ENCODE measurements at regions not wholly inside any gene's neighbourhood (a gene's known extent, or its start where the extent isn't known, plus 50 kb on each side); places are given as distances from the start of the nearest gene placed in this dataset.

DNA sequence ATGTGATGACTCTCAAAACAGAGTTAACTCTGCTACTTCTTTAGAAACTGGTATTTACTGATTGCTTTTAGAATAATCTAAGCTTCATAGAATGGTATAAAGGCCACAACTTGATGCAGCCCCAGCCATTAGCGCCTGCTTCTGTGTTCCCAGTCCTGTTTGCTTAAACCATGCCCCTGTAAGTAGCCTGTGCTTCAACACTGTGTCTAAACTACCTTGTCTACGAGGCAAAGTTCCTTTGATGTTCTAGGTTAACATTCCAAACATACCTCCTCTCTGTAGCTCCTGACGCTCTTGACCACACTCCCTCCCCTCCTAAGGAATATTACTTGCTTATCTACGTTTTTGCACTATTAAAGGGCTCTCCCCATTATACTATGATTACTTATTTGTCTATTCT is 352.5 kb upstream of the ADGRL3 start:
- no peak for TF ChIP-seq EZH2phosphoT487 (IDR thresholded peaks at IDR 0.05; ENCODE audit: unreplicated experiment)
- TF ChIP-seq, protein P1, sequence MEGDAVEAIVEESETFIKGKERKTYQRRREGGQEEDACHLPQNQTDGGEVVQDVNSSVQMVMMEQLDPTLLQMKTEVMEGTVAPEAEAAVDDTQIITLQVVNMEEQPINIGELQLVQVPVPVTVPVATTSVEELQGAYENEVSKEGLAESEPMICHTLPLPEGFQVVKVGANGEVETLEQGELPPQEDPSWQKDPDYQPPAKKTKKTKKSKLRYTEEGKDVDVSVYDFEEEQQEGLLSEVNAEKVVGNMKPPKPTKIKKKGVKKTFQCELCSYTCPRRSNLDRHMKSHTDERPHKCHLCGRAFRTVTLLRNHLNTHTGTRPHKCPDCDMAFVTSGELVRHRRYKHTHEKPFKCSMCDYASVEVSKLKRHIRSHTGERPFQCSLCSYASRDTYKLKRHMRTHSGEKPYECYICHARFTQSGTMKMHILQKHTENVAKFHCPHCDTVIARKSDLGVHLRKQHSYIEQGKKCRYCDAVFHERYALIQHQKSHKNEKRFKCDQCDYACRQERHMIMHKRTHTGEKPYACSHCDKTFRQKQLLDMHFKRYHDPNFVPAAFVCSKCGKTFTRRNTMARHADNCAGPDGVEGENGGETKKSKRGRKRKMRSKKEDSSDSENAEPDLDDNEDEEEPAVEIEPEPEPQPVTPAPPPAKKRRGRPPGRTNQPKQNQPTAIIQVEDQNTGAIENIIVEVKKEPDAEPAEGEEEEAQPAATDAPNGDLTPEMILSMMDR (conservative IDR thresholded peaks at IDR 0.05; ENCODE audit: low read depth in 2 of 2) = no peak
- TF ChIP-seq EZH2 (IDR thresholded peaks at IDR 0.05; ENCODE audit: low read depth, unreplicated experiment) = no peak
- TF ChIP-seq, protein P2, sequence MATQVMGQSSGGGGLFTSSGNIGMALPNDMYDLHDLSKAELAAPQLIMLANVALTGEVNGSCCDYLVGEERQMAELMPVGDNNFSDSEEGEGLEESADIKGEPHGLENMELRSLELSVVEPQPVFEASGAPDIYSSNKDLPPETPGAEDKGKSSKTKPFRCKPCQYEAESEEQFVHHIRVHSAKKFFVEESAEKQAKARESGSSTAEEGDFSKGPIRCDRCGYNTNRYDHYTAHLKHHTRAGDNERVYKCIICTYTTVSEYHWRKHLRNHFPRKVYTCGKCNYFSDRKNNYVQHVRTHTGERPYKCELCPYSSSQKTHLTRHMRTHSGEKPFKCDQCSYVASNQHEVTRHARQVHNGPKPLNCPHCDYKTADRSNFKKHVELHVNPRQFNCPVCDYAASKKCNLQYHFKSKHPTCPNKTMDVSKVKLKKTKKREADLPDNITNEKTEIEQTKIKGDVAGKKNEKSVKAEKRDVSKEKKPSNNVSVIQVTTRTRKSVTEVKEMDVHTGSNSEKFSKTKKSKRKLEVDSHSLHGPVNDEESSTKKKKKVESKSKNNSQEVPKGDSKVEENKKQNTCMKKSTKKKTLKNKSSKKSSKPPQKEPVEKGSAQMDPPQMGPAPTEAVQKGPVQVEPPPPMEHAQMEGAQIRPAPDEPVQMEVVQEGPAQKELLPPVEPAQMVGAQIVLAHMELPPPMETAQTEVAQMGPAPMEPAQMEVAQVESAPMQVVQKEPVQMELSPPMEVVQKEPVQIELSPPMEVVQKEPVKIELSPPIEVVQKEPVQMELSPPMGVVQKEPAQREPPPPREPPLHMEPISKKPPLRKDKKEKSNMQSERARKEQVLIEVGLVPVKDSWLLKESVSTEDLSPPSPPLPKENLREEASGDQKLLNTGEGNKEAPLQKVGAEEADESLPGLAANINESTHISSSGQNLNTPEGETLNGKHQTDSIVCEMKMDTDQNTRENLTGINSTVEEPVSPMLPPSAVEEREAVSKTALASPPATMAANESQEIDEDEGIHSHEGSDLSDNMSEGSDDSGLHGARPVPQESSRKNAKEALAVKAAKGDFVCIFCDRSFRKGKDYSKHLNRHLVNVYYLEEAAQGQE (IDR thresholded peaks at IDR 0.05; ENCODE audit: unreplicated experiment) = no peak
- TF ChIP-seq POLR2AphosphoS5 (IDR thresholded peaks at IDR 0.05; ENCODE audit: low read depth) = no peak
- TF ChIP-seq, protein P3, sequence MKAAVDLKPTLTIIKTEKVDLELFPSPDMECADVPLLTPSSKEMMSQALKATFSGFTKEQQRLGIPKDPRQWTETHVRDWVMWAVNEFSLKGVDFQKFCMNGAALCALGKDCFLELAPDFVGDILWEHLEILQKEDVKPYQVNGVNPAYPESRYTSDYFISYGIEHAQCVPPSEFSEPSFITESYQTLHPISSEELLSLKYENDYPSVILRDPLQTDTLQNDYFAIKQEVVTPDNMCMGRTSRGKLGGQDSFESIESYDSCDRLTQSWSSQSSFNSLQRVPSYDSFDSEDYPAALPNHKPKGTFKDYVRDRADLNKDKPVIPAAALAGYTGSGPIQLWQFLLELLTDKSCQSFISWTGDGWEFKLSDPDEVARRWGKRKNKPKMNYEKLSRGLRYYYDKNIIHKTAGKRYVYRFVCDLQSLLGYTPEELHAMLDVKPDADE (IDR thresholded peaks at IDR 0.05) = no peak
- no peak for TF ChIP-seq ZNF331 (CRISPR knock-in tag; IDR thresholded peaks at IDR 0.05; ENCODE audit: low read depth)
- no peak for TF ChIP-seq ZNF114 (CRISPR knock-in tag; IDR thresholded peaks at IDR 0.05)
- no peak for TF ChIP-seq JUNB (IDR thresholded peaks at IDR 0.05; ENCODE audit: unreplicated experiment)
- TF ChIP-seq NANOG (IDR thresholded peaks at IDR 0.05; ENCODE audit: borderline replicate concordance) = no peak
- TF ChIP-seq CREB1 (CRISPR knock-in tag; IDR thresholded peaks at IDR 0.05; ENCODE audit: low read depth) = no peak
